Activated CD4-positive, alpha-beta T cell treated with anti-CD3 and anti-CD28 coated beads, Interleukin-2, amount 50 U/mL, for 16 hours (primary cell): ENCODE measurements at regions not wholly inside any gene's neighbourhood (a gene's known extent, or its start where the extent isn't known, plus 50 kb on each side); places are given as distances from the start of the nearest gene placed in this dataset.
"Not testable (repeated sequence)": the region's sequence is repeated elsewhere in the genome, so short reads cannot be mapped to it uniquely, and the experiment has no call there.

ENCODE experiments used
- DNase-seq: peaks from one replicate; pipeline ENCODE4 v3.0.0-alpha.2; 2020

- no peak for DNase-seq
These were observed 376.2 kb upstream of the GRAMD2B start for GRCh38 chr5:126046846-126047571.

GRCh38 chr5:126052120-126052519, 371.1 kb upstream of the GRAMD2B start:
- no peak for DNase-seq

- DNase-seq: no peak
These were observed 370.4 kb upstream of the GRAMD2B start for GRCh38 chr5:126052791-126053190.

- no peak for DNase-seq
These were observed 369.6 kb upstream of the GRAMD2B start for GRCh38 chr5:126053630-126054029.

- DNase-seq: no peak
These were observed 368.4 kb upstream of the GRAMD2B start for GRCh38 chr5:126054577-126055347.

- DNase-seq: no peak
These were observed 367.9 kb upstream of the GRAMD2B start for GRCh38 chr5:126055348-126055729.

GRCh38 chr5:126056352-126056751, 366.9 kb upstream of the GRAMD2B start:
- DNase-seq: no peak

GRCh38 chr5:126056851-126057622, 366.2 kb upstream of the GRAMD2B start:
- DNase-seq: no peak

- DNase-seq: not testable (repeated sequence)
These were observed 364.8 kb upstream of the GRAMD2B start for GRCh38 chr5:126058392-126058791.

GRCh38 chr5:126062398-126063221, 360.6 kb upstream of the GRAMD2B start:
- DNase-seq: no peak

- DNase-seq: no peak
These were observed 358.1 kb upstream of the GRAMD2B start for GRCh38 chr5:126065061-126065460.

GRCh38 chr5:126066836-126067235, 356.4 kb upstream of the GRAMD2B start:
- DNase-seq: no peak

- no peak for DNase-seq
These were observed 355.8 kb upstream of the GRAMD2B start for GRCh38 chr5:126067404-126067803.

- no peak for DNase-seq
These were observed 353.9 kb upstream of the GRAMD2B start for GRCh38 chr5:126069329-126069728.

GRCh38 chr5:126070481-126070880, 352.7 kb upstream of the GRAMD2B start:
- no peak for DNase-seq

GRCh38 chr5:126074538-126074937, 348.7 kb upstream of the GRAMD2B start:
- DNase-seq: no peak

- DNase-seq: no peak
These were observed 343.9 kb upstream of the GRAMD2B start for GRCh38 chr5:126079266-126079665.

GRCh38 chr5:126081209-126081608, 342.0 kb upstream of the GRAMD2B start:
- DNase-seq: no peak

- DNase-seq: no peak
These were observed 330.2 kb upstream of the GRAMD2B start for GRCh38 chr5:126093041-126093440.

GRCh38 chr5:126093718-126094117, 329.5 kb upstream of the GRAMD2B start:
- no peak for DNase-seq

GRCh38 chr5:126094991-126095390, 328.2 kb upstream of the GRAMD2B start:
- DNase-seq: no peak

GRCh38 chr5:126096442-126097006, 326.7 kb upstream of the GRAMD2B start:
- DNase-seq: no peak
